SK-N-SH treated with all-trans-retinoic acid at 6 μM for 48 hours (cell line): ENCODE measurements at regions not wholly inside any gene's neighbourhood (a gene's known extent, or its start where the extent isn't known, plus 50 kb on each side); places are given as distances from the start of the nearest gene placed in this dataset.

ENCODE experiments used
- ARNTL ChIP-seq: fragments of 450-650 bp; formaldehyde crosslinking; IDR thresholded peaks from 2 replicates; pipeline ENCODE4 v1.5.0; 2020; ENCODE audit warnings: low read depth, mild to moderate bottlenecking, moderate library complexity, borderline replicate concordance
- GLIS3 ChIP-seq: fragments of 250-450 bp; sonication (Bioruptor Pico); IDR thresholded peaks from 2 replicates; pipeline ENCODE4 v1.5.0; 2020; ENCODE audit warnings: mild to moderate bottlenecking, moderate library complexity
- ISL1 ChIP-seq: fragments of 250-450 bp; sonication (Bioruptor Pico); IDR thresholded peaks from 2 replicates; pipeline ENCODE4 v2.1.2; 2022; ENCODE audit warnings: mild to moderate bottlenecking, moderate library complexity
- SNAI2 ChIP-seq: fragments of 250-450 bp; sonication (Bioruptor Pico); IDR thresholded peaks from 2 replicates; pipeline ENCODE4 v1.5.0; 2020; ENCODE audit warnings: mild to moderate bottlenecking, moderate library complexity
- ZFP3 ChIP-seq: fragments of 250-450 bp; sonication (Bioruptor Pico); IDR thresholded peaks from 2 replicates; pipeline ENCODE4 v1.5.0; 2020; ENCODE audit warnings: mild to moderate bottlenecking, moderate library complexity
- ZFP30 ChIP-seq: fragments of 450-650 bp; formaldehyde crosslinking; IDR thresholded peaks from 2 replicates; pipeline ENCODE4 v1.5.0; 2022; ENCODE audit warnings: mild to moderate bottlenecking, moderate library complexity

DNA sequence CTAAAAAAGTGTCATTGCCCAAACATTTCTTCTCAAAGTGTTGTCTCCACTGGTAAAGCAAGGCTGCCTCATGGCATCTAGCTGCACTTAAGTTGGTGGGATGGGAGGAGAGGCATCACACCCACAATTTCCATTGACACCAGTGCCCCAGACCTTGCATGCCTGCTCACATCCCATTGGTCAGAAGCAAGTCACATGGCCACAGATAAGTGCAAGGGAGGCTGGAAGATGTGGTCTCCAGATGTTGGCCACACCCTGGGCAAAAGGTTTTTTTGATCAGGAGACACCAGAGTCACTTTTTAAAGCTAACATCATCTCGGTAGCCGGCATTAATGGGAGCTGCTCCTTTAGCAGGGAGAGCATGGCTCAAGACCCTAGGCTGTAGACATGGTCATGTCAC lies 157.1 kb upstream of the CST7 start:
- no peak for TF ChIP-seq GLIS3
- no peak for TF ChIP-seq ISL1 (CRISPR knock-in tag)
- TF ChIP-seq ZFP3 (CRISPR knock-in tag) = no peak
- TF ChIP-seq SNAI2 (CRISPR knock-in tag) = no peak
- no peak for TF ChIP-seq ZFP30 (CRISPR knock-in tag)
- TF ChIP-seq ARNTL (CRISPR knock-in tag) = no peak
